Epithelial cell of esophagus (primary cell): ENCODE measurements at regions not wholly inside any gene's neighbourhood (a gene's known extent, or its start where the extent isn't known, plus 50 kb on each side); places are given as distances from the start of the nearest gene placed in this dataset.
"Not testable (repeated sequence)": the region's sequence is repeated elsewhere in the genome, so short reads cannot be mapped to it uniquely, and the experiment has no call there.

Experiments
- DNase-seq: peaks from one replicate; pipeline ENCODE4 v3.0.0; 2010; ENCODE audit warnings: low read depth
- H3K4me3 ChIP-seq: 2 replicates; pipeline ENCODE4 v1.5.1; 2011; ENCODE audit warnings: mild to moderate bottlenecking, low read length, control low read depth
- CTCF ChIP-seq: IDR thresholded peaks from 2 replicates; pipeline ENCODE4 v1.5.1; 2011; ENCODE audit warnings: low read depth, mild to moderate bottlenecking, low read length, control low read depth, inconsistent platforms; ENCODE audit not compliant: insufficient read depth; ENCODE audit errors: missing control alignments

- no peak for DNase-seq
- H3K4me3 ChIP-seq = no peak overlapping the region
- TF ChIP-seq CTCF = no peak
These were observed 138.8 kb upstream of the RAB4A start for GRCh38 chr1:229132106-229132443.

DNA sequence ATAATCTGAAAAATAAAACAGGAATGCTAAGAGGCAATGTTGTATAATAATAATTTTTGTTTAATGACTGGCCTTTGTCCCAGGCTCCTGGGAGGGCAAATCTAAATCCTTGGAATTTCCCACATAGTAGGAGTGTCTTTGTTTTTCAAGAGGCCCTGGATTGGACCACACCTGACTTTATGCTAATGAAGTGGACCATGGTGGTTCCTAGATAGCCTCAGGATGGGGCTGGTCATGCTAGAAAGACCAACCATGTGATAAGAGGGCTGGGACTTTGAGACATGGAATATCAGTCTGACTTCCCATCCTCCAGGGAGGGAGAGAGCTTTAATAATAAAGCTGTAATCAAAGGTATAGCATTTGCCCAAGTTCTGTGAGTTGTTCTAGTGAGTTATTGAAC is 138.2 kb upstream of the RAB4A start:
- H3K4me3 ChIP-seq = no peak overlapping the region
- no peak for TF ChIP-seq CTCF
- no peak for DNase-seq

DNA sequence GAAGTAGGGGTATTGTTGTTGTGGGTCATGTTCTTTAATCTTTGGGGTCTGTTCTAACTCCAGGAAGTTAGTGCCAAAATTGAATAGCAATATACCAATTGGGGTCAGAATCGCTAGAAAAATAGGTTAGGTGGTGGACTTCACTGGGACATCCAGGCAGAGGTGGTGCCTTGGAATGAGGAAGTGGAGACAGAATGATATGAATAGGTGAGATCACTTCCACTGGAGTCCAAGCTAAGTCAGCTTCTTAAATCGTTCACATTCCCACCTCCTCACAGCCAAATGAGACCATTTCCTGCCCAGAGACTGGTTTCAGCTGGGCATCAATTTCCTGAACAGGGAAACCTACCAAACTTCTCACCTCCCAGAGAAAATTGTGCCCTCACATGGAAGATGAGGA is 137.8 kb upstream of the RAB4A start:
- TF ChIP-seq CTCF = no peak
- H3K4me3 ChIP-seq = no peak overlapping the region
- DNase-seq = no peak

DNA sequence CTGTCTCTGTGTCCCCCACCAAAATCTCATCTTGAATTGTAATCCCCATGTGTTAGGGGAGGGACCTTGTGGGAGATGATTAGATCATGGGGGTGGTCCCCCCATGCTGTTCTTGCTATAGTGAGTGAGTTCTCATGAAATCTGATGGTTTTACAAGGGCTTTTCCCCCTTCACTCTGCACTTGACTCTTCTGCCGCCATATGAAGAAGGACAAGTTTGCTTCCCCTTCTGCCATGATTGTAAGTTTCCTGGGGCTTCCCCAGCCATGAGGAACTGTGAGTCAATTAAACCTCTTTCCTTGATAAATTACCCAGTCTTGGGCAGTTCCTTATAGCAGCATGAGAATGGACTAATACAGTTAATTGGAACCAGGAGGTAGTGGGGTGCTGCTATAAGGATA is 137.1 kb upstream of the RAB4A start:
- DNase-seq = no peak
- no peak overlapping the region for H3K4me3 ChIP-seq
- no peak for TF ChIP-seq CTCF

GRCh38 chr1:229134381-229135217 is 136.3 kb upstream of the RAB4A start:
- DNase-seq, H3K4me3 ChIP-seq: not testable (repeated sequence)

GRCh38 chr1:229135773-229136172 is 135.1 kb upstream of the RAB4A start:
- no peak for DNase-seq
- TF ChIP-seq CTCF = no peak
- no peak overlapping the region for H3K4me3 ChIP-seq

GRCh38 chr1:229136822-229137221 is 134.1 kb upstream of the RAB4A start:
- DNase-seq = no peak
- no peak overlapping the region for H3K4me3 ChIP-seq
- no peak for TF ChIP-seq CTCF
